ENCODE measurements at regions not wholly inside any gene's neighbourhood (a gene's known extent, or its start where the extent isn't known, plus 50 kb on each side); places are given as distances from the start of the nearest gene placed in this dataset.

DNA sequence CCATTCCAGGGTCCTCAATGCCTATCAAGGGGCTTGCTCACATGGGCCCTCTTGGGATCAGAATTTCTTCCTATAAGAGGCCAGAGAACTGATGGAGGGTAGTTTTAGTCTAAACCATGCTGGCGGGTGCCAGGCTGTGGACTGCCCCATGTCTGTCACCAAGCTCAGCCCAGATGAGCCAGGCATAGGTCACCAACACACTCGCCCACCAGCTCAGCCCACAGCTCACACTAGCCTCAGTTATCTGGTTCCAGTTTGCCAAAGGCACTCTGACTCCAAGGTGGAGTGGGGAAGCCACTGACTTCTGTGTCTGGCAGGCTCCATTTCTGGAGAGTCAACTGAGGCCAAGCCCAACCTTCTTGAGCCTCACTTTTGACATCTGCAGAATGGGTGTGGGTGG, 50.7 kb upstream of the INSYN1 start:
- Histone ChIP-seq H3K36me3 (ENCODE audit: insufficient read depth in 1 of 2, low read depth in 1 of 2) (no peaks in the 10 kb centered on the region), H3K27me3 (ENCODE audit: insufficient read depth in 3 of 3, low read length in 2 of 3) (no peaks in the 10 kb centered on the region), H3K27ac (no peak overlapping the region), H3K9me3 (no peaks in the 10 kb centered on the region), H3K4me3 (no peak overlapping the region), H3K4me1 (peaks cover 52% of the 10 kb centered on the region)
- intact Hi-C loops (cut with DNase I), result no loop called here
- TF ChIP-seq, protein P1, sequence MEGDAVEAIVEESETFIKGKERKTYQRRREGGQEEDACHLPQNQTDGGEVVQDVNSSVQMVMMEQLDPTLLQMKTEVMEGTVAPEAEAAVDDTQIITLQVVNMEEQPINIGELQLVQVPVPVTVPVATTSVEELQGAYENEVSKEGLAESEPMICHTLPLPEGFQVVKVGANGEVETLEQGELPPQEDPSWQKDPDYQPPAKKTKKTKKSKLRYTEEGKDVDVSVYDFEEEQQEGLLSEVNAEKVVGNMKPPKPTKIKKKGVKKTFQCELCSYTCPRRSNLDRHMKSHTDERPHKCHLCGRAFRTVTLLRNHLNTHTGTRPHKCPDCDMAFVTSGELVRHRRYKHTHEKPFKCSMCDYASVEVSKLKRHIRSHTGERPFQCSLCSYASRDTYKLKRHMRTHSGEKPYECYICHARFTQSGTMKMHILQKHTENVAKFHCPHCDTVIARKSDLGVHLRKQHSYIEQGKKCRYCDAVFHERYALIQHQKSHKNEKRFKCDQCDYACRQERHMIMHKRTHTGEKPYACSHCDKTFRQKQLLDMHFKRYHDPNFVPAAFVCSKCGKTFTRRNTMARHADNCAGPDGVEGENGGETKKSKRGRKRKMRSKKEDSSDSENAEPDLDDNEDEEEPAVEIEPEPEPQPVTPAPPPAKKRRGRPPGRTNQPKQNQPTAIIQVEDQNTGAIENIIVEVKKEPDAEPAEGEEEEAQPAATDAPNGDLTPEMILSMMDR (IDR thresholded peaks at IDR 0.05), result no peak
- WGBS, 3 donors, result 78 to 95% (median 86%) methylated on average over 2 of the region's 2 CpGs
- no peak for DNase-seq
- ATAC-seq, result no peak

DNA sequence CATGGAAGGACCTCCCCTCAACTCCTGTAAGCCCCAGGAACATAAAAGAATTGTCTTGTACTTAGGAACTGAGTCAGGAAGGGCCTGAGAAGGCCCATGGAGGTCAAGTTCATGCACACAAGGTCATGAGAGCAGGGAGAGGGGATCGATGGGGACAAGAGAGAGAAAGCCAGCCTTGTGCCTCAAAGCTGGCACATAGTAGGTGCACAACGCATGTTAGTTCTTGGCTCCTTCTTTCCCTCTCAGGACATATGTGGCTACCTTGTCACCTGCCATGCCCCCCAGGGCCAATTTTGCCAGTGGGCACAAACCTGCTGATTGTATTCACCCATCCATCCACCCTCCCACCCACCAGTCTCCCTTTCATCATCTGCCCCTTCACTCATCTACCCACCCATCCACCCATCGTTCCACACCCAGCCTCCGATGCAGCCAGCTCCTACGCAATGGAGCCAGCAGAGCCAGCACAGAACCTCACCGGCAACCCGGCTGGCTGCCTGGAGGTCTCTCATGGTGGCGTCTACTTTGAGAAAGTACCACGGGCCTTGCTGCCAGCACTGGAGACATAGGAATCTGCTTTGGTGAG, 52.4 kb upstream of the INSYN1 start:
- Histone ChIP-seq H3K27me3 (ENCODE audit: insufficient read depth in 3 of 3, low read length in 2 of 3) (no peaks in the 10 kb centered on the region), H3K4me1 (peaks cover 34% of the 10 kb centered on the region), H3K27ac (no peak overlapping the region), H3K9me3 (no peaks in the 10 kb centered on the region), H3K36me3 (ENCODE audit: insufficient read depth in 1 of 2, low read depth in 1 of 2) (no peaks in the 10 kb centered on the region), H3K4me3 (no peak overlapping the region)
- DNase-seq (no peak), ATAC-seq (no peak)
- TF ChIP-seq, protein P1 (IDR thresholded peaks at IDR 0.05), result no peak
- WGBS, 3 donors, result 89 to 93% (median 92%) methylated on average over 8 to 9 of the region's 9 CpGs
- intact Hi-C loops (cut with DNase I), result no loop called here

DNA sequence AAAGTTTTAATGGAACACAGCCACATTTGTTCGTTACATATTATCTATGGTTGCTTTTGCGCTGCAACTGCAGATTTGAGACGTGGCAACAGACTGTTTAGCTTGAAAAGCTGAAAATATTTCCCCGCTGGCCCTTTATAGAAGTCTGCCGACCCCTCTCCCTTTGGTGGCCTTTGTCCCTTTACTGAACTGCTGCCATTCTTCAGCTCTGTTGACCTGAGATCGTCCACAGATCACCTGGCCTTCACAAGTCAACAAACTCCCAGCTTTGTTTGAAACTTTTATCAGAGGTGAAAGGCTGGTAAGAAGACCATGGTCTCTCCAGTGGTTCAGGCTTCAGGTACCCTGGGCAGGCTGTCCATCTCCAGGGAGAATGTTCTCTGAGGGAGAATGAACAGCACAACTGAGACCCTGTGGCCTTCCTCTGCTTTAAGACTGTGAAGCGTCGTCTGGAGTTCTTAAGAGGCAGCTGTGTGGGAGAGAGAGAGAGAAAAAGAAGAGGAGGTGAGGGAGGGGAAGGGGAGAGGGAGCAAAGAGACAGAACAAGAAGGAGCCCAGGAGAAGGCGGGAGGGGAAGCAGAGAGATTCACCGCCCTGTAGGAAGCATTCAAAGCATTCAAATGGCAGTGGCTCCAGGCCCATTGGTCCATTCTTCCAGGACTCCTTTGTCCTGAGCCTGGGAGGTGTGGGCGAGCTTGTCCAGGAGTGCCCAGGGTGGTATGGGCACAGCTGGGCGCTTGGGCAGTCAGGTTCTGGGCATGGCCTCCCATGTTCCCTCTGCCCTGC, 53.7 kb upstream of the INSYN1 start:
- Histone ChIP-seq H3K27ac (no peak overlapping the region), H3K36me3 (ENCODE audit: insufficient read depth in 1 of 2, low read depth in 1 of 2) (no peaks in the 10 kb centered on the region), H3K27me3 (ENCODE audit: insufficient read depth in 3 of 3, low read length in 2 of 3) (no peaks in the 10 kb centered on the region), H3K4me3 (no peak overlapping the region), H3K4me1 (peaks cover 21% of the 10 kb centered on the region), H3K9me3 (no peaks in the 10 kb centered on the region)
- WGBS, 3 donors, result 89 to 92% (median 89%) methylated on average over 12 of the region's 12 CpGs
- TF ChIP-seq, protein P1 (IDR thresholded peaks at IDR 0.05), result no peak
- no peak for ATAC-seq
- intact Hi-C loops (cut with DNase I), result no loop called here
- no peak for DNase-seq

DNA sequence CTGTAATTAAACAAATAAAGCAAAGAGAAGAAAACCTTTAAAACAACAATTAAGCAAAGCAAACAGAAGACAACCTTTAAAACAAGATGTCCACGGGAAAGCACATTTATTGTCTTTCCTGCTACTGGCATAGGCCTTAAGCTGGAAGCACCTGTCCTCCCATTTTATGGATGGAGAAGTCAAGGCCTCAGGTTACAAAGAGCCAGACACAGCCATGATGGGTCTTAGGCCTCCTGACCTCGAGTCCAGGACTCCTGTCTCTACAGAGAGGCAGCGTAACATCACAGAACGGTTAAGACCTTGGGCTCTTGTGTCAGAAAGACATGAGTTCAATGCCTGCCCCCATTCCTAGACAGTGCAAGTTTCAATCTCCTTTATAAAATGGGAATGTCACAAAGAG, 54.7 kb upstream of the INSYN1 start:
- H3K9me3 ChIP-seq, result no peaks in the 10 kb centered on the region
- TF ChIP-seq, protein P1 (IDR thresholded peaks at IDR 0.05), result no peak
- H3K27me3 ChIP-seq (ENCODE audit: insufficient read depth in 3 of 3, low read length in 2 of 3), result no peaks in the 10 kb centered on the region
- WGBS, 3 donors, result 85 to 91% (median 87%) methylated on average over 4 of the region's 4 CpGs
- no peak overlapping the region for H3K27ac ChIP-seq
- H3K4me3 ChIP-seq, result no peak overlapping the region
- no peak for ATAC-seq
- H3K4me1 ChIP-seq, result peaks cover 11% of the 10 kb centered on the region
- no peaks in the 10 kb centered on the region for H3K36me3 ChIP-seq (ENCODE audit: insufficient read depth in 1 of 2, low read depth in 1 of 2)
- DNase-seq, result no peak
- intact Hi-C loops (cut with DNase I), result no loop called here

All from psoas muscle (tissue), 7 donors.